ENCODE measurements at regions not wholly inside any gene's neighbourhood (a gene's known extent, or its start where the extent isn't known, plus 50 kb on each side); places are given as distances from the start of the nearest gene placed in this dataset.

- no peak for DNase-seq
- H3K27ac ChIP-seq = no peak overlapping the region
- H3K4me1 ChIP-seq = no peaks in the 10 kb centered on the region
- intact Hi-C loops (cut with DNase I) = no loop called here
- no peaks in the 10 kb centered on the region for H3K27me3 ChIP-seq
- H3K9me3 ChIP-seq = peaks cover 0 to 5% (median 4%) of the 10 kb centered on the region in 3 donors
- no peak for TF ChIP-seq POLR2A (IDR thresholded peaks at IDR 0.05)
- TF ChIP-seq, protein P1, sequence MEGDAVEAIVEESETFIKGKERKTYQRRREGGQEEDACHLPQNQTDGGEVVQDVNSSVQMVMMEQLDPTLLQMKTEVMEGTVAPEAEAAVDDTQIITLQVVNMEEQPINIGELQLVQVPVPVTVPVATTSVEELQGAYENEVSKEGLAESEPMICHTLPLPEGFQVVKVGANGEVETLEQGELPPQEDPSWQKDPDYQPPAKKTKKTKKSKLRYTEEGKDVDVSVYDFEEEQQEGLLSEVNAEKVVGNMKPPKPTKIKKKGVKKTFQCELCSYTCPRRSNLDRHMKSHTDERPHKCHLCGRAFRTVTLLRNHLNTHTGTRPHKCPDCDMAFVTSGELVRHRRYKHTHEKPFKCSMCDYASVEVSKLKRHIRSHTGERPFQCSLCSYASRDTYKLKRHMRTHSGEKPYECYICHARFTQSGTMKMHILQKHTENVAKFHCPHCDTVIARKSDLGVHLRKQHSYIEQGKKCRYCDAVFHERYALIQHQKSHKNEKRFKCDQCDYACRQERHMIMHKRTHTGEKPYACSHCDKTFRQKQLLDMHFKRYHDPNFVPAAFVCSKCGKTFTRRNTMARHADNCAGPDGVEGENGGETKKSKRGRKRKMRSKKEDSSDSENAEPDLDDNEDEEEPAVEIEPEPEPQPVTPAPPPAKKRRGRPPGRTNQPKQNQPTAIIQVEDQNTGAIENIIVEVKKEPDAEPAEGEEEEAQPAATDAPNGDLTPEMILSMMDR (IDR thresholded peaks at IDR 0.05) = no peak
- H3K36me3 ChIP-seq = no peaks in the 10 kb centered on the region
- H3K4me3 ChIP-seq = no peak overlapping the region
These were observed 1761.5 kb downstream of the PCDH9 start for GRCh38 chr13:65468628-65469027.

DNA sequence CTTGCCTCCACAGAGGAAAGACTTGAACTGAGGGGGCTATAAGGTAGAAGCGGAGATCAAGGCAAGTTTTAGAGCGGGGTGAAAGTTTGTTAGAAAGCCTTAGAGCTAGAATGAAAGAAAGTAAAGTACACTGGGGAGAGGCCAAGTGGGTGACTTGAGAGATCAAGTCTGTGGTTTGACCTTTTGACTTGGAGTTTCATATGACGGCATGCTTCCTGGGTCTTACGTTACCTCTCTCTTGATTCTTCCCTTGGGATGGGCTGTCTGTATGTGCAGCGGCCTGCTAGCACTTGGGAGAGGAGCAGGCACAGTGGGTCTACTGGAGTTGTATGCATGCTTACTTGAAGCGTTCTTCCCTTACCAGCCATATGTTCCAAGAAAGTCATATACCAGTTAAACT is 1768.5 kb downstream of the PCDH9 start:
- 77 to 89% methylated on average over 6 of the region's 6 CpGs for WGBS, 2 donors
- H3K27ac ChIP-seq = no peak overlapping the region

GRCh38 chr13:65460136-65460535 is 1770.0 kb downstream of the PCDH9 start:
- 76 to 81% methylated on average over 1 of the region's 1 CpG for WGBS, 2 donors

More for the DNA sequence above, 1768.5 kb downstream of the PCDH9 start:
- Histone ChIP-seq H3K4me3 (no peak overlapping the region), H3K27me3 (no peaks in the 10 kb centered on the region), H3K9me3 (no peaks in the 10 kb centered on the region), H3K36me3 (no peaks in the 10 kb centered on the region), H3K4me1 (no peaks in the 10 kb centered on the region)
- intact Hi-C loops (cut with DNase I) = no loop called here
- TF ChIP-seq POLR2A (IDR thresholded peaks at IDR 0.05) = no peak
- TF ChIP-seq, protein P1 (IDR thresholded peaks at IDR 0.05) = no peak
- DNase-seq = no peak

GRCh38 chr13:65456150-65456912 is 1773.8 kb downstream of the PCDH9 start:
- no peaks in the 10 kb centered on the region for H3K9me3 ChIP-seq
- H3K4me1 ChIP-seq = no peaks in the 10 kb centered on the region
- 80 to 82% methylated on average over 5 of the region's 5 CpGs for WGBS, 2 donors
- no peak for DNase-seq
- no peak overlapping the region for H3K4me3 ChIP-seq
- TF ChIP-seq, protein P1 (IDR thresholded peaks at IDR 0.05) = no peak
- TF ChIP-seq POLR2A (IDR thresholded peaks at IDR 0.05) = no peak
- intact Hi-C loops (cut with DNase I) = no loop called here
- H3K36me3 ChIP-seq = no peaks in the 10 kb centered on the region
- no peaks in the 10 kb centered on the region for H3K27me3 ChIP-seq
- H3K27ac ChIP-seq = no peak overlapping the region

More at GRCh38 chr13:65460136-65460535, 1770.0 kb downstream of the PCDH9 start:
- H3K4me3 ChIP-seq = no peak overlapping the region
- TF ChIP-seq POLR2A (IDR thresholded peaks at IDR 0.05) = no peak
- TF ChIP-seq, protein P1 (IDR thresholded peaks at IDR 0.05) = no peak
- H3K9me3 ChIP-seq = no peaks in the 10 kb centered on the region
- H3K36me3 ChIP-seq = no peaks in the 10 kb centered on the region
- no peak overlapping the region for H3K27ac ChIP-seq
- H3K4me1 ChIP-seq = no peaks in the 10 kb centered on the region
- no peaks in the 10 kb centered on the region for H3K27me3 ChIP-seq
- intact Hi-C loops (cut with DNase I) = no loop called here
- DNase-seq = no peak

DNA sequence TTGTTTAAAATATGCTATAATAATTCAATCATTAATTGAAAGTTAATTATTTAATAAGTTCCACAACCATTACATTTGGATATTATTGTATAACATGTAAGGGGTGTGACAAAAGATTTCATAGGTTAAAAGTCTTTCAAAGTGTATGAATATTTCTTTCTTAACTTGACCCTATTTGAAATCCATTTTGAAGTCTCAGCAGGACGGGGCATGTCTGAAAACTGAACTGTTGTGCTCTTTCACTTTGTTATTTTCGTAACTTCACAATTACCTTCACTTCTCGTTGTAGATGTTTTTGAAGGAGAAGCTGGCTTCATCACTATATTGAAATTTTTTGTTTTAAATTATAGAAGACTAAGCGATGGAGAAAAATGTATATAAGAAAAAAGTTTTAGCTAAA is 1775.7 kb downstream of the PCDH9 start:
- intact Hi-C loops (cut with DNase I) = no loop called here
- no peaks in the 10 kb centered on the region for H3K9me3 ChIP-seq
- H3K27ac ChIP-seq = no peak overlapping the region
- H3K4me3 ChIP-seq = no peak overlapping the region
- no peaks in the 10 kb centered on the region for H3K27me3 ChIP-seq
- no peaks in the 10 kb centered on the region for H3K36me3 ChIP-seq
- TF ChIP-seq POLR2A (IDR thresholded peaks at IDR 0.05) = no peak
- TF ChIP-seq, protein P1 (IDR thresholded peaks at IDR 0.05) = no peak
- DNase-seq = no peak
- no peaks in the 10 kb centered on the region for H3K4me1 ChIP-seq
- WGBS, 2 donors = 54 to 57% methylated on average over 4 of the region's 4 CpGs
